ENCODE measurements at regions not wholly inside any gene's neighbourhood (a gene's known extent, or its start where the extent isn't known, plus 50 kb on each side); places are given as distances from the start of the nearest gene placed in this dataset.
"Not testable (repeated sequence)": the region's sequence is repeated elsewhere in the genome, so short reads cannot be mapped to it uniquely, and the experiment has no call there.

DNA sequence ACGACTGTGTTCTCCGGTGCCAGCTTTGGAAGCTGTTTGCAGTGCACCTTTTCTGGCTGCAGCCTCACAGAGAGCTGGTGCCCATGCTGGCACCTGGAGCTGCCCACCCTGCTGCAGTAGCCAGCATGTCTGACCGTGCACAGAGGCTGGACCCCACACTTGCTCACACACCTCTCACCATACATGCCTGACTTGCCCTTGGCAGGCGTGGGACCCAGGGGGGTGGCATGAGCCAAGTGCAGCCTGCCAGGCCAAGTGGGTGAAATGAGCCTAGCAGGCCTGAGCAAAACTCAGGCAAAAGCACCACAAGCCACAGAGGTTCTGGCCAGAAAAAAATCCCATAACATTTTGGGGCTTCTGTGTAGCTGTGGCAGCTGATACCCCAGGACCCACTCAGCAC is 258.8 kb downstream of the XPNPEP1 start (continued):
- TF ChIP-seq, protein P1, sequence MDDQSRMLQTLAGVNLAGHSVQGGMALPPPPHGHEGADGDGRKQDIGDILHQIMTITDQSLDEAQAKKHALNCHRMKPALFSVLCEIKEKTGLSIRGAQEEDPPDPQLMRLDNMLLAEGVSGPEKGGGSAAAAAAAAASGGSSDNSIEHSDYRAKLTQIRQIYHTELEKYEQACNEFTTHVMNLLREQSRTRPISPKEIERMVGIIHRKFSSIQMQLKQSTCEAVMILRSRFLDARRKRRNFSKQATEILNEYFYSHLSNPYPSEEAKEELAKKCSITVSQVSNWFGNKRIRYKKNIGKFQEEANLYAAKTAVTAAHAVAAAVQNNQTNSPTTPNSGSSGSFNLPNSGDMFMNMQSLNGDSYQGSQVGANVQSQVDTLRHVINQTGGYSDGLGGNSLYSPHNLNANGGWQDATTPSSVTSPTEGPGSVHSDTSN (IDR thresholded peaks at IDR 0.05) = no peak
- TF ChIP-seq, protein P2, sequence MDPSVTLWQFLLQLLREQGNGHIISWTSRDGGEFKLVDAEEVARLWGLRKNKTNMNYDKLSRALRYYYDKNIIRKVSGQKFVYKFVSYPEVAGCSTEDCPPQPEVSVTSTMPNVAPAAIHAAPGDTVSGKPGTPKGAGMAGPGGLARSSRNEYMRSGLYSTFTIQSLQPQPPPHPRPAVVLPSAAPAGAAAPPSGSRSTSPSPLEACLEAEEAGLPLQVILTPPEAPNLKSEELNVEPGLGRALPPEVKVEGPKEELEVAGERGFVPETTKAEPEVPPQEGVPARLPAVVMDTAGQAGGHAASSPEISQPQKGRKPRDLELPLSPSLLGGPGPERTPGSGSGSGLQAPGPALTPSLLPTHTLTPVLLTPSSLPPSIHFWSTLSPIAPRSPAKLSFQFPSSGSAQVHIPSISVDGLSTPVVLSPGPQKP (IDR thresholded peaks at IDR 0.05; ENCODE audit: low read depth, low read length) = no peak
- TF ChIP-seq NFE2L2 (conservative IDR thresholded peaks at IDR 0.05; ENCODE audit: low read length) = no peak
- TF ChIP-seq HOXB13 (CRISPR knock-in tag; IDR thresholded peaks at IDR 0.05; ENCODE audit: low read depth) = no peak

DNA sequence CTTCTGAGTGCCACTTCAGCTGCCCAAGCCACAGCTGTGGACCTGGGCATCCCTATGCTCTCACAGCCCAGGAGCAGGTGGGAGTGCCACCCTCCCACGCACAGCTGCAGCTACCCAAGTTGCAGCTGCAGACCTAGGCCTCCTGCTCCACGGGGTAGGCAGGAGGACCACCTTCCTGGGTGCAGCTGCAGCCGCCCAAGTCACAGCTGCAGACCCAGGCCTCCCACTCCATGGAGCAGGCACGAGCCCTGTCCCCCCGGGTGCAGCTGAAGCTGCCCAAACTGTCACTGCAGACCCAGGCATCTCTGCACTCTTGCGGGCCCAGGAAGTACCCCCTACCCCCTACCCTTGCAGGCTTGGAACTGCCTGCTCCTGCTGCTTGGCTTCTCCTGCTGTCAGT is 260.2 kb downstream of the XPNPEP1 start:
- TF ChIP-seq HOXA7 (CRISPR knock-in tag; IDR thresholded peaks at IDR 0.05) (no peak), MAFK (IDR thresholded peaks at IDR 0.05; ENCODE audit: partially characterized antibody) (no peak), NR3C1 (IDR thresholded peaks at IDR 0.05) (no peak), HDAC2 (IDR thresholded peaks at IDR 0.05) (no peak), CEBPB (IDR thresholded peaks at IDR 0.05) (no peak), RAD21 (conservative IDR thresholded peaks at IDR 0.05 in 1 of 2, IDR thresholded peaks at IDR 0.05 in 1 of 2) (no peak), RFX5 (IDR thresholded peaks at IDR 0.05) (no peak), ZNF302 (CRISPR knock-in tag; IDR thresholded peaks at IDR 0.05) (no peak), SMC3 (IDR thresholded peaks at IDR 0.05) (no peak), TP53 (CRISPR knock-in tag; IDR thresholded peaks at IDR 0.05) (no peak), POLR2AphosphoS2 (conservative IDR thresholded peaks at IDR 0.05; ENCODE audit: low read length) (no peak), MAZ (IDR thresholded peaks at IDR 0.05; ENCODE audit: borderline replicate concordance, low read depth, low read length) (no peak), JUN (IDR thresholded peaks at IDR 0.05) (no peak)
- TF ChIP-seq, protein P2 (IDR thresholded peaks at IDR 0.05; ENCODE audit: low read depth, low read length) = no peak
- TF ChIP-seq, protein P3, sequence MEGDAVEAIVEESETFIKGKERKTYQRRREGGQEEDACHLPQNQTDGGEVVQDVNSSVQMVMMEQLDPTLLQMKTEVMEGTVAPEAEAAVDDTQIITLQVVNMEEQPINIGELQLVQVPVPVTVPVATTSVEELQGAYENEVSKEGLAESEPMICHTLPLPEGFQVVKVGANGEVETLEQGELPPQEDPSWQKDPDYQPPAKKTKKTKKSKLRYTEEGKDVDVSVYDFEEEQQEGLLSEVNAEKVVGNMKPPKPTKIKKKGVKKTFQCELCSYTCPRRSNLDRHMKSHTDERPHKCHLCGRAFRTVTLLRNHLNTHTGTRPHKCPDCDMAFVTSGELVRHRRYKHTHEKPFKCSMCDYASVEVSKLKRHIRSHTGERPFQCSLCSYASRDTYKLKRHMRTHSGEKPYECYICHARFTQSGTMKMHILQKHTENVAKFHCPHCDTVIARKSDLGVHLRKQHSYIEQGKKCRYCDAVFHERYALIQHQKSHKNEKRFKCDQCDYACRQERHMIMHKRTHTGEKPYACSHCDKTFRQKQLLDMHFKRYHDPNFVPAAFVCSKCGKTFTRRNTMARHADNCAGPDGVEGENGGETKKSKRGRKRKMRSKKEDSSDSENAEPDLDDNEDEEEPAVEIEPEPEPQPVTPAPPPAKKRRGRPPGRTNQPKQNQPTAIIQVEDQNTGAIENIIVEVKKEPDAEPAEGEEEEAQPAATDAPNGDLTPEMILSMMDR (IDR thresholded peaks at IDR 0.05) = no peak
- TF ChIP-seq, protein P4, sequence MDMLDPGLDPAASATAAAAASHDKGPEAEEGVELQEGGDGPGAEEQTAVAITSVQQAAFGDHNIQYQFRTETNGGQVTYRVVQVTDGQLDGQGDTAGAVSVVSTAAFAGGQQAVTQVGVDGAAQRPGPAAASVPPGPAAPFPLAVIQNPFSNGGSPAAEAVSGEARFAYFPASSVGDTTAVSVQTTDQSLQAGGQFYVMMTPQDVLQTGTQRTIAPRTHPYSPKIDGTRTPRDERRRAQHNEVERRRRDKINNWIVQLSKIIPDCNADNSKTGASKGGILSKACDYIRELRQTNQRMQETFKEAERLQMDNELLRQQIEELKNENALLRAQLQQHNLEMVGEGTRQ (IDR thresholded peaks at IDR 0.05) = no peak
- TF ChIP-seq, protein P1 (IDR thresholded peaks at IDR 0.05) = no peak
- TF ChIP-seq, protein P5, sequence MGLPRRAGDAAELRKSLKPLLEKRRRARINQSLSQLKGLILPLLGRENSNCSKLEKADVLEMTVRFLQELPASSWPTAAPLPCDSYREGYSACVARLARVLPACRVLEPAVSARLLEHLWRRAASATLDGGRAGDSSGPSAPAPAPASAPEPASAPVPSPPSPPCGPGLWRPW (IDR thresholded peaks at IDR 0.05) = no peak
- TF ChIP-seq, protein P6, sequence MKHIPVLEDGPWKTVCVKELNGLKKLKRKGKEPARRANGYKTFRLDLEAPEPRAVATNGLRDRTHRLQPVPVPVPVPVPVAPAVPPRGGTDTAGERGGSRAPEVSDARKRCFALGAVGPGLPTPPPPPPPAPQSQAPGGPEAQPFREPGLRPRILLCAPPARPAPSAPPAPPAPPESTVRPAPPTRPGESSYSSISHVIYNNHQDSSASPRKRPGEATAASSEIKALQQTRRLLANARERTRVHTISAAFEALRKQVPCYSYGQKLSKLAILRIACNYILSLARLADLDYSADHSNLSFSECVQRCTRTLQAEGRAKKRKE (CRISPR knock-in tag; IDR thresholded peaks at IDR 0.05; ENCODE audit: low read depth) = no peak
- TF ChIP-seq, protein P7, sequence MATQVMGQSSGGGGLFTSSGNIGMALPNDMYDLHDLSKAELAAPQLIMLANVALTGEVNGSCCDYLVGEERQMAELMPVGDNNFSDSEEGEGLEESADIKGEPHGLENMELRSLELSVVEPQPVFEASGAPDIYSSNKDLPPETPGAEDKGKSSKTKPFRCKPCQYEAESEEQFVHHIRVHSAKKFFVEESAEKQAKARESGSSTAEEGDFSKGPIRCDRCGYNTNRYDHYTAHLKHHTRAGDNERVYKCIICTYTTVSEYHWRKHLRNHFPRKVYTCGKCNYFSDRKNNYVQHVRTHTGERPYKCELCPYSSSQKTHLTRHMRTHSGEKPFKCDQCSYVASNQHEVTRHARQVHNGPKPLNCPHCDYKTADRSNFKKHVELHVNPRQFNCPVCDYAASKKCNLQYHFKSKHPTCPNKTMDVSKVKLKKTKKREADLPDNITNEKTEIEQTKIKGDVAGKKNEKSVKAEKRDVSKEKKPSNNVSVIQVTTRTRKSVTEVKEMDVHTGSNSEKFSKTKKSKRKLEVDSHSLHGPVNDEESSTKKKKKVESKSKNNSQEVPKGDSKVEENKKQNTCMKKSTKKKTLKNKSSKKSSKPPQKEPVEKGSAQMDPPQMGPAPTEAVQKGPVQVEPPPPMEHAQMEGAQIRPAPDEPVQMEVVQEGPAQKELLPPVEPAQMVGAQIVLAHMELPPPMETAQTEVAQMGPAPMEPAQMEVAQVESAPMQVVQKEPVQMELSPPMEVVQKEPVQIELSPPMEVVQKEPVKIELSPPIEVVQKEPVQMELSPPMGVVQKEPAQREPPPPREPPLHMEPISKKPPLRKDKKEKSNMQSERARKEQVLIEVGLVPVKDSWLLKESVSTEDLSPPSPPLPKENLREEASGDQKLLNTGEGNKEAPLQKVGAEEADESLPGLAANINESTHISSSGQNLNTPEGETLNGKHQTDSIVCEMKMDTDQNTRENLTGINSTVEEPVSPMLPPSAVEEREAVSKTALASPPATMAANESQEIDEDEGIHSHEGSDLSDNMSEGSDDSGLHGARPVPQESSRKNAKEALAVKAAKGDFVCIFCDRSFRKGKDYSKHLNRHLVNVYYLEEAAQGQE (IDR thresholded peaks at IDR 0.05) = no peak
- FAIRE-seq (no peak), ATAC-seq (no peak), DNase-seq (ENCODE audit: low read depth in 1 of 2, low spot score in 1 of 2) (no peak)
- ChIA-PET POLR2A (no interaction called here), CTCF (no interaction called here)
- Histone ChIP-seq H3K4me3 (no peak overlapping the region), H3K4me1 (no peaks in the 10 kb centered on the region), H3K27ac (no peak overlapping the region), H3K4me2 (no peak overlapping the region), H3K9me3 (no peaks in the 10 kb centered on the region)
- WGBS (ENCODE audit: missing lambda C conversion rate) = 0% methylated on average over 2 of the region's 6 CpGs

DNA sequence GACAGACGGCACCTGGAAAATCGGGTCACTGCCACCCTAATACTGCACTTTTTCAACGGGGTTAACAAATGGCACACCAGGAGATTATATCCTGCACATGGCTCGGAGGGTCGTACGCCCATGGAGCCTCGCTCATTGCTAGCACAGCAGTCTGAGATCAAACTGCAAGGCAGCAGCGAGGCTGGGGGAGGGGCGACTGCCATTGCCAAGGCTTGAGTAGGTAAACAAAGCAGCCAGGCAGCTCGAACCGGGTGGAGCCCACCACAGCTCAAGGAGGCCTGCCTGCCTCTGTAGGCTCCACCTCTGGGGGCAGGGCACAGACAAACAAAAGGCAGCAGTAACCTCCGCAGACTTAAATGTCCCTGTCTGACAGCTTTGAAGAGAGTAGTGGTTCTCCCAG is 270.7 kb downstream of the XPNPEP1 start:
- POLR2A ChIA-PET, CTCF ChIA-PET: not testable (repeated sequence)

More for the DNA sequence above, 270.7 kb downstream of the XPNPEP1 start:
- not testable (repeated sequence) for H3K4me2 ChIP-seq; DNase-seq (ENCODE audit: low read depth in 1 of 2, low spot score in 1 of 2); ATAC-seq; H3K9me3 ChIP-seq; FAIRE-seq; H3K27ac ChIP-seq; H3K4me3 ChIP-seq; H3K4me1 ChIP-seq
- WGBS (ENCODE audit: missing lambda C conversion rate) = 16% methylated on average over 4 of the region's 12 CpGs
